ENCODE measurements at regions not wholly inside any gene's neighbourhood (a gene's known extent, or its start where the extent isn't known, plus 50 kb on each side); places are given as distances from the start of the nearest gene placed in this dataset.
A peak's percentile ranks its signal among the peaks of the same experiment; 100 is the strongest.

DNA sequence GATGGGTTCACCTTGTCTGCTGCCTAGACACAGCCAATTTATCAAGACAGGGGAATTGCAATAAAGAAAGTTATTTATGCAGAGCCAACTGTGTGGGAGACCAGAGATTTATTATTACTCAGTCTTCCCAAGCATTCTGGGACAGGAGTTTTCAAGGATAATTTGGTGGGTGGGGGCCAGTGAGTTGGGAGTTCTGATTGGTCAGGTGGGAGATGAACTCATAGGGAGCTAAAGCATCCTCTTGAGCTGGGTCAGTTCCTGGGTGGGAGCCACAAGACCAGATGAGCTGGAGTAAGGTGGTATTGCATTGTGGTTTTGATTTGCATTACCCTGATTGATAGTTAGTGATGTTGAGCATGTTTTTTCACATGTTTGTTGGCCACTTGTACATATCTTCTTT, 86.1 kb downstream of the PRKAB2 start:
- H3K9me3 ChIP-seq (ENCODE audit: low read depth), result no peaks in the 10 kb centered on the region
- H3K27me3 ChIP-seq, result peaks cover 31% of the 10 kb centered on the region
- no peaks in the 10 kb centered on the region for H3K4me1 ChIP-seq (ENCODE audit: low read depth)
- DNase-seq (ENCODE audit: low read depth in 1 of 2, low spot score in 1 of 2), result no peak
- H3K27ac ChIP-seq, result no peak overlapping the region
- TF ChIP-seq, protein P1, sequence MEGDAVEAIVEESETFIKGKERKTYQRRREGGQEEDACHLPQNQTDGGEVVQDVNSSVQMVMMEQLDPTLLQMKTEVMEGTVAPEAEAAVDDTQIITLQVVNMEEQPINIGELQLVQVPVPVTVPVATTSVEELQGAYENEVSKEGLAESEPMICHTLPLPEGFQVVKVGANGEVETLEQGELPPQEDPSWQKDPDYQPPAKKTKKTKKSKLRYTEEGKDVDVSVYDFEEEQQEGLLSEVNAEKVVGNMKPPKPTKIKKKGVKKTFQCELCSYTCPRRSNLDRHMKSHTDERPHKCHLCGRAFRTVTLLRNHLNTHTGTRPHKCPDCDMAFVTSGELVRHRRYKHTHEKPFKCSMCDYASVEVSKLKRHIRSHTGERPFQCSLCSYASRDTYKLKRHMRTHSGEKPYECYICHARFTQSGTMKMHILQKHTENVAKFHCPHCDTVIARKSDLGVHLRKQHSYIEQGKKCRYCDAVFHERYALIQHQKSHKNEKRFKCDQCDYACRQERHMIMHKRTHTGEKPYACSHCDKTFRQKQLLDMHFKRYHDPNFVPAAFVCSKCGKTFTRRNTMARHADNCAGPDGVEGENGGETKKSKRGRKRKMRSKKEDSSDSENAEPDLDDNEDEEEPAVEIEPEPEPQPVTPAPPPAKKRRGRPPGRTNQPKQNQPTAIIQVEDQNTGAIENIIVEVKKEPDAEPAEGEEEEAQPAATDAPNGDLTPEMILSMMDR (IDR thresholded peaks at IDR 0.05; ENCODE audit: low read depth, low read length), result no peak
- no peak overlapping the region for H3K4me3 ChIP-seq
- H3K36me3 ChIP-seq, result no peaks in the 10 kb centered on the region

DNA sequence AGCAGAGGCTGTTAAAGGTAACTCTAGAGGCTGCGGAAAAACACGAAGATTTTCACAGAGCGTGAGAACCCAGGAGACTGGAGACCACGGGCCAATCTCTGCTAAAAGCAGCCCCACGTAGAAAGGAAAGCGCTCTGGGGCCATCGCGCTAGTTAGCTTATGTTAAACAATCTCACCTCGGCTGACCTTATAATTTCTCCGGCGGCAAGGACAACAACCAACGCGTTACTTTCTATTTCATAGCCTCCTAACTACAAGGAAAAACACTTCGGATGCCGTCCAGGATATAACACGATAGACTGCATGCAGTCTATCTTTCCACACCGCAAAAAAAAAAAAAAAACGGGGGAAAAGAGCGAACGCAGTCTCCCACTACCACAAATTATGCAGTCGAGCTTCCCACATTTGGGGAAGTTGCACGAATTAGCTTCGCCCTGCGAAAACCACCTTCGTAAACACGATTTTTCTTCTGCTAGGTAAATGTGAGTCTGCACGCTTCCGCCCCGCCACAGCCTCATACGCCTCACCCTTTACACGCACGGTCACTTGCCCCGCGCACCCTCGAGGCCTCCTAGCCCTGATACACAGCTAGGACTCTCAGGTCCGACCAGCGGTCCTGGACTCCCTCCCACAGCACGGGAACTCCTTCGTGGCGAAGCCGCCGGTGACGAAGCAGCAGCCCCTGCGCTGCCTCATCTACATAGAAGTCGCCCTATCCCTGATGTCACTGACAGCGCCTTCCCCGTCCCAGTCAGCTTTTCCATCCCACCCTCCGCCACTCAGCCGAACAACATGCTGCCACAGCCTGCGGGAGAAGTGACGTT, 87.8 kb downstream of the PRKAB2 start:
- peak overlapping the region; percentile 95 for H3K27ac ChIP-seq
- no peaks in the 10 kb centered on the region for H3K4me1 ChIP-seq (ENCODE audit: low read depth)
- H3K4me3 ChIP-seq, result peak overlapping the region; percentile 42
- peak; percentile 81 to 90 for DNase-seq (ENCODE audit: low read depth in 1 of 2, low spot score in 1 of 2)
- no peaks in the 10 kb centered on the region for H3K9me3 ChIP-seq (ENCODE audit: low read depth)
- no peaks in the 10 kb centered on the region for H3K36me3 ChIP-seq
- peaks cover 47% of the 10 kb centered on the region for H3K27me3 ChIP-seq
- TF ChIP-seq, protein P1 (IDR thresholded peaks at IDR 0.05; ENCODE audit: low read depth, low read length), result peak; percentile 3

DNA sequence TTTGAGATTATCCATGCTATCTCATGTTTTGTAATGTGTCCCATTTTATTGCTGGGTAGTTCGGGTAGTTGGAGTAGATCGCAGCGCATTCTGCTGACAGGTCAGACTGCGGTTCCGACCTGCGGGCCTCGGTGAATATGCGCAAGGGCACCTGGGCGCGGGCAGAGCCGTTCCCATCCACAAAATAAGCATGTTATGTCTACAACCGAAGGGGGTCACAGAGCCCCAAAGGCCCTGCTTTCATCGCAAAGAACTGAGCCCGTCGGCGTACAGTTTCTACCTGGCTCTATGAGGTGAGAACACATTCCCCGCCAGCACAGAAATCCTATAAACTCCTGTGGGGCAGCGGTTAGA, 88.4 kb downstream of the PRKAB2 start:
- peak in 1 of 2 donors; percentile 0 for DNase-seq (ENCODE audit: low read depth in 1 of 2, low spot score in 1 of 2)
- H3K27me3 ChIP-seq, result peaks cover 53% of the 10 kb centered on the region

DNA sequence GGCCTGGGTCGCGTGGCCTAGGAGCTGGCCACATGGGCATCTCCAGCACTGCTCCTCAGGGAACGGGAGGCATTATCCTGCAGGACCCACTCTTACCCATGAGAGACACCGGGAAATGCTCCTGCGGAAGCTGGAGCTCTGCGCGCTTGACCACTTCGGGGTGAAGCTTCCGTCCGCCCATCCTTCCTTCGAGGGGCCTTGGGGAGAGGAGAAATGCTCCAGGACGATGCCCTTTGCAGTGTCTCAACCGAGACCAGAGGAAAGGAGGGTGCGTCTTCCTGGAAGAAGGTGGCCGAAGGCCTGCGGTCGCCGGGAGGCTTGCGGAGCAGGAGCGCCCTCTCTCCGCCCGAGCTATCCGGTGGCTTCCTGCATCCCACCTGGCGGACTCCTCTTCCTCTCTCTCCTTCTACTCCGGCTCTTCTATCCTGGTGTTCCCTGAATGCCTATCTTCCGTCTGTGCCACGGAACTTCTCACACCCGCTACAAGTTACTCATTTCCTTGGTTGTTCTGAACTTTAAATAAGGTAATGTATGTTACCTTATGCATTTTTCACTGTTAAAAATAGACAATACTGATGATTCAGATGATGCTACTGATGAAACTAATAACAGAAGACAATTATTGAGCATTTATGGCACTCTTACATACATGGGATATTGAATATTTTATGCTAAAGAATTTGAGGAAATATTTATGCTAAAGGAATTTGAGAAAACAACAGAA, 91.4 kb downstream of the PRKAB2 start:
- Histone ChIP-seq H3K4me3 (peak overlapping the region; percentile 28), H3K36me3 (no peaks in the 10 kb centered on the region), H3K9me3 (ENCODE audit: low read depth) (no peaks in the 10 kb centered on the region), H3K4me1 (ENCODE audit: low read depth) (no peaks in the 10 kb centered on the region), H3K27me3 (peaks cover 84% of the 10 kb centered on the region), H3K27ac (no peak overlapping the region)
- TF ChIP-seq, protein P1 (IDR thresholded peaks at IDR 0.05; ENCODE audit: low read depth, low read length), result no peak
- DNase-seq (ENCODE audit: low read depth in 1 of 2, low spot score in 1 of 2), result peak in 1 of 2 donors; percentile 5

More for the DNA sequence above, 88.4 kb downstream of the PRKAB2 start:
- no peaks in the 10 kb centered on the region for H3K36me3 ChIP-seq
- TF ChIP-seq, protein P1 (IDR thresholded peaks at IDR 0.05; ENCODE audit: low read depth, low read length), result no peak
- no peaks in the 10 kb centered on the region for H3K4me1 ChIP-seq (ENCODE audit: low read depth)
- no peak overlapping the region for H3K27ac ChIP-seq
- H3K9me3 ChIP-seq (ENCODE audit: low read depth), result no peaks in the 10 kb centered on the region
- peak overlapping the region; percentile 42 for H3K4me3 ChIP-seq

DNA sequence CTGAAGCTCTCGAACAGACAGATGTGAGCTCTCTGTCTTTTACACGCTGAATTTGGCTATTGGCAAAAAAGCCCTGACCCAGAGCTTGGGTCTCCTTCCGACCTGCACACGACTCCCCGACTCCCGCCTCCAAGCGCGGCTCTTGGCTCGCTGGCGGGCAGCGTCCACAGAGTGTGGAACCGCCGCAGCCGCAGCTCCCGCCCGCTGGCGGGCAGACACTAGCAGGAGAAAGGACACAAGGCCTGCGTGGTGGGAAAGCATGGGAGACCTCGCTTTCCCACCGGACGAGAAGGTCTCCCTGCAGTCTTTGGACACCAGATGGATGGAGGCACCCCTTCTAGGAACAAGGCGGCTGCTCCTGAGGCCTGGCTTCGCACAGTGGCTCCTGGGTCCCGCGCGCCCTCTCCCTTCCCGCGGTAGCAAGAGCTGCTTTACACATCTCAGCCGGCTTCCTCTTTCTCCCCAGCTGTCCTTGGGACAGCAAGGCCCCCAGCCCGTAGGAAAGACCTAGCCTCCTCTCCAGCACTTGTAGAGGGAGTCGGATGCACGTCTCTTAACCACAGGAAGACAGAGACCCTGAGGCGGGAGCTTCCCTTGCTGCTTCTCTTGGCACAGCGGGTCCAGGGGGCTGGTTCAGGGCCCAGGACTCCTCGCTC, 92.1 kb downstream of the PRKAB2 start:
- DNase-seq (ENCODE audit: low read depth in 1 of 2, low spot score in 1 of 2), result peak in 1 of 2 donors; percentile 40
- H3K9me3 ChIP-seq (ENCODE audit: low read depth), result no peaks in the 10 kb centered on the region
- H3K27ac ChIP-seq, result no peak overlapping the region
- peak overlapping the region; percentile 28 for H3K4me3 ChIP-seq
- no peaks in the 10 kb centered on the region for H3K4me1 ChIP-seq (ENCODE audit: low read depth)
- H3K27me3 ChIP-seq, result peaks cover 91% of the 10 kb centered on the region
- TF ChIP-seq, protein P1 (IDR thresholded peaks at IDR 0.05; ENCODE audit: low read depth, low read length), result no peak
- H3K36me3 ChIP-seq, result no peaks in the 10 kb centered on the region
